GM12891 (cell line): ENCODE measurements at regions not wholly inside any gene's neighbourhood (a gene's known extent, or its start where the extent isn't known, plus 50 kb on each side); places are given as distances from the start of the nearest gene placed in this dataset.

ENCODE experiments used
- PAX5 ChIP-seq: IDR thresholded peaks from 2 replicates; pipeline ENCODE4 v1.6.1; 2011; ENCODE audit warnings: low read length, moderate library complexity, mild to moderate bottlenecking; ENCODE audit not compliant: insufficient read depth, severe bottlenecking
- POLR2A ChIP-seq: IDR thresholded peaks from 2 replicates; pipeline ENCODE4 v1.6.1; 2011; ENCODE audit warnings: low read depth, low read length, control low read depth
- POLR2AphosphoS5 ChIP-seq: IDR thresholded peaks from 2 replicates; pipeline ENCODE4 v1.6.1; 2011; ENCODE audit warnings: low read depth, low read length, control low read depth
- SPI1 ChIP-seq: IDR thresholded peaks from 2 replicates; pipeline ENCODE4 v1.6.1; 2011; ENCODE audit warnings: low read depth, low read length, control low read depth
- TAF1 ChIP-seq: IDR thresholded peaks from 2 replicates; pipeline ENCODE4 v1.6.1; 2011; ENCODE audit warnings: low read depth, low read length, control low read depth

DNA sequence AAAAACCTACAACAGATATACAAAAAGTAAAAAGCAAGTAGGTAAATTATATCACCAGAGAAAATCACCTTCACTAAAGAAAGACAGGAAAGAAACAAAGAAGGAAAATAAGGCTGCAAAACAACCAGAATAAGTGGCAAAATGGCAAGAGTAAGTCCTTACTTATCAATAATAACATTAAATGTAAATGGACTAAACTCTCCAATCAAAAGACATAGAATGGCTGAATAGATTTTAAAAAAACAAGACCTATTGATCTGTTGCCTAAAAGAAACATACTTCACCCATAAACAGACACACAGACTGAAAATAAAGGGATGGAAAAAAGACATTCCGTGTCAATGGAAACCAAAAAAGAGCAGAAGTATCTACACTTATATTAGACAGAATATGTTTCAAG, 695.7 kb upstream of the FAT3 start:
- TF ChIP-seq POLR2AphosphoS5 = no peak
- no peak for TF ChIP-seq SPI1
- TF ChIP-seq POLR2A = no peak
- no peak for TF ChIP-seq TAF1
- no peak for TF ChIP-seq PAX5
